ENCODE measurements at regions not wholly inside any gene's neighbourhood (a gene's known extent, or its start where the extent isn't known, plus 50 kb on each side); places are given as distances from the start of the nearest gene placed in this dataset.

- TF ChIP-seq GATA4 (IDR thresholded peaks at IDR 0.05; ENCODE audit: borderline replicate concordance, low read depth) (no peak), ZNF513 (CRISPR knock-in tag; conservative IDR thresholded peaks at IDR 0.05) (no peak), PAF1 (CRISPR knock-in tag; IDR thresholded peaks at IDR 0.05) (no peak), ZNF552 (CRISPR knock-in tag; IDR thresholded peaks at IDR 0.05; ENCODE audit: borderline replicate concordance) (no peak)
Observed at GRCh38 chr11:80320226-80320625, 879.4 kb upstream of the TENM4 start (continued).

- H4K20me1 ChIP-seq (ENCODE audit: insufficient read depth, low read length): no peaks in the 10 kb centered on the region
- intact Hi-C loops (cut with micrococcal nuclease; ENCODE audit: unreplicated experiment): no loop called here
- ATAC-seq (no peak), FAIRE-seq (no peak), DNase-seq (ENCODE audit: low spot score) (no peak)
- H2AFZ ChIP-seq (ENCODE audit: low read length): no peak overlapping the region
- no peaks in the 10 kb centered on the region for H3K9me3 ChIP-seq (ENCODE audit: low read length)
- in situ Hi-C loops (cut with HindIII; ENCODE audit: extremely low pct_ligation_motif_present, low pct_unique_long_range_greater_than_20kb): no loop called here
- H3K4me1 ChIP-seq (ENCODE audit: insufficient read depth, low read length): no peaks in the 10 kb centered on the region
- H3K27ac ChIP-seq (ENCODE audit: extremely low read length, insufficient read depth, low read length): no peak overlapping the region
- H3K36me3 ChIP-seq (replicated peaks in 1 of 2; ENCODE audit: control insufficient read depth in 1 of 2, insufficient read depth in 2 of 2, low read length in 2 of 2): no peaks in the 10 kb centered on the region
- H3K9ac ChIP-seq (ENCODE audit: insufficient read depth, low read depth, low read length): no peak overlapping the region
- no peak overlapping the region for H3K4me2 ChIP-seq (ENCODE audit: low read depth, low read length)
- ChIA-PET CTCF (ENCODE audit: low intra/inter-chr PET ratio, low total read pairs) (no interaction called here), POLR2A (no interaction called here)
- no TSS peak for BruUV-seq (replicated peaks)
- H3K27me3 ChIP-seq (ENCODE audit: control insufficient read depth in 1 of 2, insufficient read depth in 2 of 2, low read length in 2 of 2): no peaks in the 10 kb centered on the region
- WGBS (ENCODE audit: low lambda C conversion rate): 6% methylated on average over 1 of the region's 1 CpG
- no peaks in the 10 kb centered on the region for H3K79me2 ChIP-seq (ENCODE audit: insufficient read depth, low read length)
- no peak overlapping the region for H3K4me3 ChIP-seq (replicated peaks in 1 of 3; ENCODE audit: insufficient read depth in 1 of 3, low read depth in 2 of 3, low read length in 3 of 3)
- no peak for TF ChIP-seq REL (CRISPR knock-in tag; conservative IDR thresholded peaks at IDR 0.05)
- no peak for TF ChIP-seq ZNF850 (CRISPR knock-in tag; conservative IDR thresholded peaks at IDR 0.05)
- TF ChIP-seq ZNF83 (CRISPR knock-in tag; IDR thresholded peaks at IDR 0.05; ENCODE audit: borderline replicate concordance): no peak
- no peak for TF ChIP-seq DMTF1 (CRISPR knock-in tag; IDR thresholded peaks at IDR 0.05)
- TF ChIP-seq RAD21 (CRISPR knock-in tag; IDR thresholded peaks at IDR 0.05): no peak
- TF ChIP-seq, protein P1, sequence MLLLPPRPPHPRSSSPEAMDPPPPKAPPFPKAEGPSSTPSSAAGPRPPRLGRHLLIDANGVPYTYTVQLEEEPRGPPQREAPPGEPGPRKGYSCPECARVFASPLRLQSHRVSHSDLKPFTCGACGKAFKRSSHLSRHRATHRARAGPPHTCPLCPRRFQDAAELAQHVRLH (CRISPR knock-in tag; IDR thresholded peaks at IDR 0.05; ENCODE audit: borderline replicate concordance, low read depth): no peak
- no peak for TF ChIP-seq ATAD3A (CRISPR knock-in tag; IDR thresholded peaks at IDR 0.05)
- TF ChIP-seq ZNF660 (CRISPR knock-in tag; IDR thresholded peaks at IDR 0.05; ENCODE audit: borderline replicate concordance, low read depth): no peak
- no peak for TF ChIP-seq ETS1 (CRISPR knock-in tag; IDR thresholded peaks at IDR 0.05)
- TF ChIP-seq, protein P2, sequence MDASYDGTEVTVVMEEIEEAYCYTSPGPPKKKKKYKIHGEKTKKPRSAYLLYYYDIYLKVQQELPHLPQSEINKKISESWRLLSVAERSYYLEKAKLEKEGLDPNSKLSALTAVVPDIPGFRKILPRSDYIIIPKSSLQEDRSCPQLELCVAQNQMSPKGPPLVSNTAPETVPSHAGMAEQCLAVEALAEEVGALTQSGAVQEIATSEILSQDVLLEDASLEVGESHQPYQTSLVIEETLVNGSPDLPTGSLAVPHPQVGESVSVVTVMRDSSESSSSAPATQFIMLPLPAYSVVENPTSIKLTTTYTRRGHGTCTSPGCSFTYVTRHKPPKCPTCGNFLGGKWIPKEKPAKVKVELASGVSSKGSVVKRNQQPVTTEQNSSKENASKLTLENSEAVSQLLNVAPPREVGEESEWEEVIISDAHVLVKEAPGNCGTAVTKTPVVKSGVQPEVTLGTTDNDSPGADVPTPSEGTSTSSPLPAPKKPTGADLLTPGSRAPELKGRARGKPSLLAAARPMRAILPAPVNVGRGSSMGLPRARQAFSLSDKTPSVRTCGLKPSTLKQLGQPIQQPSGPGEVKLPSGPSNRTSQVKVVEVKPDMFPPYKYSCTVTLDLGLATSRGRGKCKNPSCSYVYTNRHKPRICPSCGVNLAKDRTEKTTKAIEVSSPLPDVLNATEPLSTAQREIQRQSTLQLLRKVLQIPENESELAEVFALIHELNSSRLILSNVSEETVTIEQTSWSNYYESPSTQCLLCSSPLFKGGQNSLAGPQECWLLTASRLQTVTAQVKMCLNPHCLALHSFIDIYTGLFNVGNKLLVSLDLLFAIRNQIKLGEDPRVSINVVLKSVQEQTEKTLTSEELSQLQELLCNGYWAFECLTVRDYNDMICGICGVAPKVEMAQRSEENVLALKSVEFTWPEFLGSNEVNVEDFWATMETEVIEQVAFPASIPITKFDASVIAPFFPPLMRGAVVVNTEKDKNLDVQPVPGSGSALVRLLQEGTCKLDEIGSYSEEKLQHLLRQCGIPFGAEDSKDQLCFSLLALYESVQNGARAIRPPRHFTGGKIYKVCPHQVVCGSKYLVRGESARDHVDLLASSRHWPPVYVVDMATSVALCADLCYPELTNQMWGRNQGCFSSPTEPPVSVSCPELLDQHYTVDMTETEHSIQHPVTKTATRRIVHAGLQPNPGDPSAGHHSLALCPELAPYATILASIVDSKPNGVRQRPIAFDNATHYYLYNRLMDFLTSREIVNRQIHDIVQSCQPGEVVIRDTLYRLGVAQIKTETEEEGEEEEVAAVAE (CRISPR knock-in tag; IDR thresholded peaks at IDR 0.05; ENCODE audit: borderline replicate concordance): no peak
- no peak for TF ChIP-seq ZNF891 (CRISPR knock-in tag; IDR thresholded peaks at IDR 0.05)
Observed at GRCh38 chr11:80317612-80318011, 876.8 kb upstream of the TENM4 start.
